Testis (tissue), 2 donors: ENCODE measurements at regions not wholly inside any gene's neighbourhood (a gene's known extent, or its start where the extent isn't known, plus 50 kb on each side); places are given as distances from the start of the nearest gene placed in this dataset.

Source experiments
- DNase-seq: peaks from one replicate; pipeline ENCODE4 v3.0.0-alpha.2; 2019
- H3K27ac ChIP-seq, 2 donors: fragments of 200-600 bp; sonication (generic); one replicate each; pipeline ENCODE4 v1.5.1; 2019
- H3K27me3 ChIP-seq: fragments of 200-600 bp; sonication (generic); one replicate; pipeline ENCODE4 v1.5.1; 2019
- H3K36me3 ChIP-seq: fragments of 200-600 bp; sonication (generic); one replicate; pipeline ENCODE4 v1.5.1; 2017; ENCODE audit warnings: low read depth; ENCODE audit errors: missing control alignments
- H3K4me1 ChIP-seq: fragments of 200-600 bp; sonication (generic); one replicate; pipeline ENCODE4 v1.5.1; 2019
- H3K4me3 ChIP-seq, 2 donors: fragments of 200-600 bp; sonication (generic); one replicate each; pipeline ENCODE4 v1.5.1; 2017 to 2019
- H3K9me3 ChIP-seq: fragments of 200-600 bp; sonication (generic); one replicate; pipeline ENCODE4 v1.5.1; 2017
- POLR2A ChIP-seq: fragments of 450-650 bp; IDR thresholded peaks from one replicate; pipeline ENCODE4 v1.6.1; 2017; ENCODE audit warnings: antibody characterized with exemption, mild to moderate bottlenecking, moderate library complexity
- WGBS, 2 donors: methylation state at CpG; one replicate each; pipeline ENCODE4 v1.1.5; 2018; 5-methylcytosine and 5-hydroxymethylcytosine counted together
- intact Hi-C: fragments of 100-400 bp; cut with DNase I; formaldehyde crosslinking; loops from one replicate; pipeline ENCODE4 v1.15.1; 2023; ENCODE audit warnings: low total_unique reads
- TF ChIP-seq, protein P1 (sequence below), 3 experiments: fragments of 450-650 bp in 2 of 3; fragments of 200-600 bp in 1 of 3; sonication (generic) in 1 of 3; IDR thresholded peaks; one replicate each; pipeline ENCODE4 v1.5.1; 2016 to 2019; ENCODE audit warnings: antibody characterized with exemption in 3 of 3, mild to moderate bottlenecking in 2 of 3, moderate library complexity in 1 of 3

DNA sequence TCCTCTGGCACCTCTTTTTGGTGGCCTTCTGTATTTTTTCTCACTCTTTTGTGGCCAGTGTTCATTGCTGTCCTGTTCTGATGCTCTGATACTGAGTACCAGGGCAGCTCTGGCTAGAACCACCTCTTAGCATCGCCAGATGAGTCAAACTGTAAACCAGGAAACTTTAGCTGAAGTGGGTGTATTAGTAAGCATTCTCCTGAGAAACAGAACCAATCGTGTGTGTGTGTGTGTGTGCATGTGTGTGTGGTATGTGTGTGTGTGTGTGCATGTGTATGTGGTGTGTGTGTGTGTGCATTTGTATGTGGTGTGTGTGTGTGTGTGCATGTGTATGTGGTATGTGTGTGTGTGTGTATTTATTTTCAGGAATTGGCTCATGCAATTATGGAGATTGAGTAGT, 166.3 kb upstream of the SKOR2 start:
- Histone ChIP-seq H3K27ac (no peak overlapping the region), H3K9me3 (no peaks in the 10 kb centered on the region), H3K36me3 (no peaks in the 10 kb centered on the region), H3K4me1 (no peaks in the 10 kb centered on the region), H3K27me3 (no peaks in the 10 kb centered on the region), H3K4me3 (no peak overlapping the region)
- TF ChIP-seq POLR2A, result no peak
- TF ChIP-seq, protein P1, sequence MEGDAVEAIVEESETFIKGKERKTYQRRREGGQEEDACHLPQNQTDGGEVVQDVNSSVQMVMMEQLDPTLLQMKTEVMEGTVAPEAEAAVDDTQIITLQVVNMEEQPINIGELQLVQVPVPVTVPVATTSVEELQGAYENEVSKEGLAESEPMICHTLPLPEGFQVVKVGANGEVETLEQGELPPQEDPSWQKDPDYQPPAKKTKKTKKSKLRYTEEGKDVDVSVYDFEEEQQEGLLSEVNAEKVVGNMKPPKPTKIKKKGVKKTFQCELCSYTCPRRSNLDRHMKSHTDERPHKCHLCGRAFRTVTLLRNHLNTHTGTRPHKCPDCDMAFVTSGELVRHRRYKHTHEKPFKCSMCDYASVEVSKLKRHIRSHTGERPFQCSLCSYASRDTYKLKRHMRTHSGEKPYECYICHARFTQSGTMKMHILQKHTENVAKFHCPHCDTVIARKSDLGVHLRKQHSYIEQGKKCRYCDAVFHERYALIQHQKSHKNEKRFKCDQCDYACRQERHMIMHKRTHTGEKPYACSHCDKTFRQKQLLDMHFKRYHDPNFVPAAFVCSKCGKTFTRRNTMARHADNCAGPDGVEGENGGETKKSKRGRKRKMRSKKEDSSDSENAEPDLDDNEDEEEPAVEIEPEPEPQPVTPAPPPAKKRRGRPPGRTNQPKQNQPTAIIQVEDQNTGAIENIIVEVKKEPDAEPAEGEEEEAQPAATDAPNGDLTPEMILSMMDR (IDR thresholded peaks at IDR 0.05), result no peak
- intact Hi-C loops, result no loop called here
- WGBS, 2 donors, result 76 to 84% methylated on average over 2 of the region's 2 CpGs
- no peak for DNase-seq

DNA sequence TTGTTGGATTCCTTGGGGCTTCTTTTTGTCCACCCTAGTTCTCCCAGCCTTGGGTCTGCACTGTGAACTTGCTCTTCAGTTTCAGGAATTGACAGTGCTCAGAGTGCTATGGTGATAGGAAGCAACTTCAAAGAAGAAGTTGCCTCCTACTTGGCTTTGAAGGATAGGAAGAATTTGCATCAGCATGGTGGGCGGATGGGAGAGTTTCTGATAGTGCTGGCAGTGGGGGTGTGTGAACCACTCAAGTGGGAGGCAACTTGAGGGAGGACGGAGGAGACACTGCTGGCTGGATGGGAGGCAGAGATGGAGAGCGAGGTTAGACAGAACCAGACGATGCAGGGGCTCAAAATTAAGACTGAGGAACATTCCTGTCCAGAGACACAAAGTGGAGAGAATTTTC, 164.4 kb upstream of the SKOR2 start:
- WGBS, 2 donors, result 25 to 51% methylated on average over 4 of the region's 4 CpGs
- no peak overlapping the region for H3K4me3 ChIP-seq
- TF ChIP-seq POLR2A, result no peak
- TF ChIP-seq, protein P1 (IDR thresholded peaks at IDR 0.05), result no peak
- DNase-seq, result no peak
- no peaks in the 10 kb centered on the region for H3K4me1 ChIP-seq
- H3K27me3 ChIP-seq, result no peaks in the 10 kb centered on the region
- no peaks in the 10 kb centered on the region for H3K9me3 ChIP-seq
- H3K27ac ChIP-seq, result no peak overlapping the region
- no peaks in the 10 kb centered on the region for H3K36me3 ChIP-seq
- intact Hi-C loops, result no loop called here

DNA sequence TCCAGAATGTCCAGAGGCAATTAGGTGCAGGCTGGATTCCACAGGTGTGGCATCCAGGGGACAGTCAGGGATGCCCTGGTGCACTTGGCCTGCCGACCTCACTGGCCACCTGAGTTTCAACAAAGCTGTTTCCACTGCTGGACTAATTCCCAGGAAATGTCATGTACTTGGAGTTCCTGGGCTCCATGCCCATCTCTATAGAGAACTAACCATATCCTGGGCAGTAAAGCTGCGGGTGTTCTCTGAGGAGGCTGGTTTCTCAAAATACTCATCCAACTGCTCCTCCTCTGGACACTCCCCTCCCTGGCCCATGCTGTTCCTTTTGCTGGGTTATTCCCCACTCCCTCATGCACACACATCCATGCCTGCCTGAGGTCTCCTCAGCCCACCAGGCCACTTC, 161.9 kb upstream of the SKOR2 start:
- 23 to 42% methylated on average over 2 of the region's 2 CpGs for WGBS, 2 donors
- H3K27me3 ChIP-seq, result no peaks in the 10 kb centered on the region
- H3K36me3 ChIP-seq, result no peaks in the 10 kb centered on the region
- H3K9me3 ChIP-seq, result no peaks in the 10 kb centered on the region
- no peak for DNase-seq
- H3K27ac ChIP-seq, result no peak overlapping the region
- intact Hi-C loops, result no loop called here
- TF ChIP-seq POLR2A, result no peak
- TF ChIP-seq, protein P1 (IDR thresholded peaks at IDR 0.05), result no peak
- no peak overlapping the region for H3K4me3 ChIP-seq
- H3K4me1 ChIP-seq, result no peaks in the 10 kb centered on the region

DNA sequence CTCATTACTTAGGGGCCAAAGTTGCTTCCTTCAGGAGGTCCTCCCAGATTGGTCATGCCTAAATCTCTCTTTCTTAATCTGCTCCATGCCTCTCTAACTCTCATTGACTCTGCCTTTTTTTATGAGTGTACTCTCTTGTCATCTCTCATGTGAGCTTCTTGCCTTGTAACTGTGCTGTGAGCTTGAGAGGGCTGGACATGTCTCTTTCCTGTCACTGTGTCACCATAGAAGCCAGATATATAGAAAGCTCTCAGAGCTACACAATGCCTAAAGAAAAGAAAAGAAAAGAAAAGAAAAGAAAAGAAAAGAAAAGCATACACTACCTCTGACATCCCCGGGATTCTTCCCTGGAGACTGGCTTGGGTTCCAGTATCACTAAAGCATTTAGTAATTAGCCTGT, 161.5 kb upstream of the SKOR2 start:
- DNase-seq, result no peak
- intact Hi-C loops, result no loop called here
- Histone ChIP-seq H3K9me3 (no peaks in the 10 kb centered on the region), H3K4me3 (no peak overlapping the region), H3K27ac (no peak overlapping the region), H3K4me1 (no peaks in the 10 kb centered on the region), H3K36me3 (no peaks in the 10 kb centered on the region), H3K27me3 (no peaks in the 10 kb centered on the region)
- 44 to 63% methylated on average over 1 of the region's 1 CpG for WGBS, 2 donors
- TF ChIP-seq POLR2A, result no peak
- TF ChIP-seq, protein P1 (IDR thresholded peaks at IDR 0.05), result no peak

DNA sequence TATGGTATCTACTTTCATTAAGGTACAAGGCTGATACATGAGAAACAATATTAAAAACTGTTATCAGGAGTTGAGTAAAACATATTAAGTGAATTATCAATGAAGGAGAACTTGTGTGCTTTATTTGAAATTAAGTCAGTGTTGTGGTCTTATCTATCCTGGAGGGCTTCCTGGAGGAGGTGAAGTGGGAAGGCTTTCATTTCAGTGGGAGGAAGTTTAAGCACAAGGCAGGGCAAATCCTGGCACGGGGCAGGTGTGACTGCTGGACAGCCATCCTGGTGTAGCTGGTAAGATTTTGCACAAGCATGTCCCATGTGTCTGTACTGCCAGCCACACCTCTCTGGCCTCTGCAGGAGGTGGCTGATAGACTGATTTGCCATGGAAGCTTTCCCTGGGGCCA, 159.7 kb upstream of the SKOR2 start:
- intact Hi-C loops, result no loop called here
- no peaks in the 10 kb centered on the region for H3K9me3 ChIP-seq
- no peaks in the 10 kb centered on the region for H3K27me3 ChIP-seq
- no peak for DNase-seq
- H3K4me3 ChIP-seq, result no peak overlapping the region
- H3K36me3 ChIP-seq, result no peaks in the 10 kb centered on the region
- no peaks in the 10 kb centered on the region for H3K4me1 ChIP-seq
- 85% methylated on average over 1 of the region's 1 CpG for WGBS, 2 donors
- no peak overlapping the region for H3K27ac ChIP-seq
- no peak for TF ChIP-seq POLR2A
- TF ChIP-seq, protein P1 (IDR thresholded peaks at IDR 0.05), result no peak
